GM12864 (cell line): ENCODE measurements at regions not wholly inside any gene's neighbourhood (a gene's known extent, or its start where the extent isn't known, plus 50 kb on each side); places are given as distances from the start of the nearest gene placed in this dataset.

ENCODE experiments used
- DNase-seq: peaks from one replicate; pipeline ENCODE4 v3.0.0-alpha.2; 2011; ENCODE audit warnings: low read depth
- H3K4me3 ChIP-seq: 2 replicates; pipeline ENCODE4 v1.5.1; 2011; ENCODE audit warnings: mild to moderate bottlenecking, low read depth, low read length, control low read depth
- TF ChIP-seq, protein P1 (sequence below): IDR thresholded peaks from 2 replicates; pipeline ENCODE4 v1.5.1; 2011; ENCODE audit warnings: low read depth, mild to moderate bottlenecking, moderate library complexity, low read length, control low read depth, inconsistent platforms; ENCODE audit errors: missing control alignments

- DNase-seq, result no peak
- TF ChIP-seq, protein P1, sequence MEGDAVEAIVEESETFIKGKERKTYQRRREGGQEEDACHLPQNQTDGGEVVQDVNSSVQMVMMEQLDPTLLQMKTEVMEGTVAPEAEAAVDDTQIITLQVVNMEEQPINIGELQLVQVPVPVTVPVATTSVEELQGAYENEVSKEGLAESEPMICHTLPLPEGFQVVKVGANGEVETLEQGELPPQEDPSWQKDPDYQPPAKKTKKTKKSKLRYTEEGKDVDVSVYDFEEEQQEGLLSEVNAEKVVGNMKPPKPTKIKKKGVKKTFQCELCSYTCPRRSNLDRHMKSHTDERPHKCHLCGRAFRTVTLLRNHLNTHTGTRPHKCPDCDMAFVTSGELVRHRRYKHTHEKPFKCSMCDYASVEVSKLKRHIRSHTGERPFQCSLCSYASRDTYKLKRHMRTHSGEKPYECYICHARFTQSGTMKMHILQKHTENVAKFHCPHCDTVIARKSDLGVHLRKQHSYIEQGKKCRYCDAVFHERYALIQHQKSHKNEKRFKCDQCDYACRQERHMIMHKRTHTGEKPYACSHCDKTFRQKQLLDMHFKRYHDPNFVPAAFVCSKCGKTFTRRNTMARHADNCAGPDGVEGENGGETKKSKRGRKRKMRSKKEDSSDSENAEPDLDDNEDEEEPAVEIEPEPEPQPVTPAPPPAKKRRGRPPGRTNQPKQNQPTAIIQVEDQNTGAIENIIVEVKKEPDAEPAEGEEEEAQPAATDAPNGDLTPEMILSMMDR, result no peak
- no peak overlapping the region for H3K4me3 ChIP-seq
Observed at GRCh38 chr15:100721758-100722550, 119.6 kb downstream of the ASB7 start.

DNA sequence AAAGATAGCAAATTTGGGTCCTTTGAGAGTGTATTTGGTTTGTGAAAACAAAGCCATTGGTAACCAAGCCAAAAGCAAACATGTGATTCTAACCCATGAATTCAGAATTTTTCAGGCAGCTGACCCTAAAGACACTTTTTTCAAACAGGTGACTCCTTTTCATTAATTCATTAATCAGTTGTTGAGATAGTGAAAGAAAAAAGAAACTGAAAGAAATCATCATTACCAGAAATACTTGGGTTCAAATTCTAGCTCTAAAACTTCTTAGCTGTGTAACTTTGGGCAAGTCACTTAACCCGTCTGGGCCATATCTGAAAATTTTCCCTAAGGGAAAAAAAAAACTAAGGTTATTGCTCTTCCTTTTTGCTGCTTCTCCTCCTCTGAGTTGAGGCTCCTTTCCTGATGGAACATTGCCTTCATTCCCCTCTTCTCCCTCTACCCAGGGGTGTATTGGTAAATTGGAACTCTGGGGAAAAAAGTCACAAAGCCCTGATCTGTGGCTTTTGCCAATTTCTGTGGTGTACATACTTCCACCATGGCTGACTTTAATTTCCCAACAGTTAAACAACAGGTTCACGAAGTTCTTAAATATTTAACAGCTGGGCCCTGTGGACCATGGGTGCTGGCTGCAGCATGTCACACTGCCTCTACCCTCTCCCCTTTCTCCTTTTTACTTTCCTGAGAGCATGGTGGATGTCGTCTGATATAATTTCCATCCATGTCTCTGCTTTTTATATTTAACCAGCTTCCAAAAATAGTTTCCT, 120.3 kb downstream of the ASB7 start:
- no peak overlapping the region for H3K4me3 ChIP-seq
- no peak for DNase-seq
- TF ChIP-seq, protein P1, result no peak

- no peak for DNase-seq
- H3K4me3 ChIP-seq, result no peak overlapping the region
- TF ChIP-seq, protein P1, result no peak
Observed at GRCh38 chr15:100723315-100723801, 121.0 kb downstream of the ASB7 start.

- DNase-seq, result no peak
- TF ChIP-seq, protein P1, result no peak
- no peak overlapping the region for H3K4me3 ChIP-seq
Observed at GRCh38 chr15:100725121-100726069, 123.0 kb downstream of the ASB7 start.

- TF ChIP-seq, protein P1, result no peak
- H3K4me3 ChIP-seq, result no peak overlapping the region
- no peak for DNase-seq
Observed at GRCh38 chr15:100726070-100726420, 123.7 kb downstream of the ASB7 start.

- no peak for DNase-seq
- TF ChIP-seq, protein P1, result no peak
- H3K4me3 ChIP-seq, result no peak overlapping the region
Observed at GRCh38 chr15:100726421-100727190, 124.2 kb downstream of the ASB7 start.
